ENCODE measurements at regions not wholly inside any gene's neighbourhood (a gene's known extent, or its start where the extent isn't known, plus 50 kb on each side); places are given as distances from the start of the nearest gene placed in this dataset.

GRCh38 chr1:244157731-244158438 lies 106.8 kb downstream of the ZBTB18 start:
- DNase-seq (ENCODE audit: low spot score), result no peak

GRCh38 chr1:244159646-244160045 lies 108.6 kb downstream of the ZBTB18 start:
- no peak for DNase-seq (ENCODE audit: low spot score)

DNA sequence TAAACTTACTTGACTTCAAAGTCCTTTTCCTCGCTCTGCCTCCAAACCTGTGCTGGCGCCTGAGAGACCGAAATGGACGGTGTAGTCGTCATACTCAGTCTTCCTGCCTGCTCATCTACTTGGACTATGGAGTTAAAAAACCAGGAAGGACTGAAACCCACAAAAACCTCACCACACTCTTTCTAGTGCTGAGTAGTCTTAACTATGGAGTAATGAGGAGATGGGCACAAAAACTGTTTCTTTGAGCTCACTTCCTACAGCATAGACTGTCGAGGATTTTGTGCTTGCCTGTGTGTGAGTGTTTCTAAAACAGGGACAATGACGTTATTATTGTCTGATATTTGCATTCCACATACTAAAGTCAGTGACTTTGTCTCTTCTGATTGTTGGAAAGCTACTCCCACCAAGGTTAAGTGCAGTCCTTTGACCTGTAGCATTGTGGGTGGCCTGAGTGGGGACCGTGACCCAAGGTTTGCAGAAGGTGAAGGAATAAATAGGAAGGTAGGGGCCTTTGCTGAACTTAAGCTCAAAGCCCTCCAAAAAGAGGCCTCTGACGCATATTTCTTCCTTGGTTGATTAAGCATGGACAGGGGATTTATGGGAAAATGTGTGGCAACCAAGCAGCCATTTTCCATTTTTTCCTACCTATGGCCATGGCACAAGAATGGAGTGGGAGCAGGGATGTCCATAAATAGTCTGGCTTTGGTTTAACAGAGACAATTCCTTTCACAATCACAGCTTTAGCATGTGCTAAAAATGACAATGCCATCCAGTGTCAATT lies 109.6 kb downstream of the ZBTB18 start:
- DNase-seq (ENCODE audit: low spot score), result no peak

- DNase-seq (ENCODE audit: low spot score), result no peak
Observed at GRCh38 chr1:244161236-244161510, 110.1 kb downstream of the ZBTB18 start.

DNA sequence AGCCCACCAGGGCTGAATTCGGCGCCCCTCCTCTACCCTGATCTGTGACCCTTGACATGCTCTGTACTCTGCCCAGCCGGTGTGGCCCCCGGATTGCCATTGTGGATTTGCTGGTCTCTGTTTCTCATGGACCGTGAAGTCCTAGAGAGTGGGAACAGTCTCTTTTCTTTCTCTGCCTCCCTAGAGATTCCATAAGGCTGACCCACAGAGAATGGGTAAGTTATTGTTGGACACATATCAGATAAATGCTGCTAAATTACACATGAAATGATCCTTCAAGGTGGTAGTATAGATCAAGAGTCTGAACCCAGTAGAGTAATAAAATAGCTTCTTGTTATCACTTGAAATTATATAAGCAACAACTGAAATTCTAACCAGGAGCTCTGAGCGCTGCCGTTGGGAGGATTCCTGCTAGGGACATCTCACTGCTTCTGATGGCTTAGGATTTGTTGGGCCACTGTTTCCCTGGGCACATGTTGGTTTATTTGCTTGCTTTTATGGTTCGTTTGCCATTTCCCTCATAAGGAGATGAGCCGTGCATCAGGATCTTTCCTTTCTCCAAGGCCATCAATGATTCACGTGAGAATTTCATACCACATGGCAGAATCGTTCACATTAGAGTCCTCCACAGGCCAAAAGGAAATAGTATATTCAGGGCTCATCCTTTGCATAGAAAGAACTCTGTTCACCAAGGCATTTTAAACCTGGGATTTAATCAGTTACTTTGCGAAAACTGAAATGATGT lies 111.9 kb downstream of the ZBTB18 start:
- no peak for DNase-seq (ENCODE audit: low spot score)

DNA sequence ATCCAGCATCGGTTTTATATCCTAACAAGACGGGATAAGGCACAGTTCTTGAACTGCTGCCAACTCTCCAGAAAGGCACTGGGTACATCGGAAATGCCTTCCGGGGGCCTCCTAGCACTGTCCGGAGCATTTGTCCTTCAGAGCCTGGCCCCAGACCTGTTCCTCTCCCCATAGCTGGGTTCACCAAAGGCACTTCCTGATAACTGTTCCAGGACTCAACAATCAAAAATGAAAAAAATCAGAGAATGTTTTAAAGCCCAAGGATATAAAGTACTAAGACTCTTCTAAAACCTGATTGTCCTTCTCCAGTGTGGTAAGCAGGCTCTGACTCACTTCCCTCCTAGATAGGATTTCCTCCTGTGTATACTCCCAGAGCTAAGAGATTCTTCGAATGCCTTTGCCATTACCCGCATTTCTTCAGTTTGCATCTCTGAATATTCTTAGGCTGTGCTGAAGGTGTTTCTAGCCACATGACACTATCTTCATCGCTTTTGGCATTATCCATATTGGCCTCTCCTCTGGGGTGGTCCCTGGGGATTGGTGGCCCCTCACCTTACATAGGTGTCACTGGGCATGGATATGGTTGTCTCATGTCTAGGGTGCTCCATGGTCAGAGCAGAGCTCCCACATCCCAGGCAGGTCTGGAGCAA lies 112.9 kb downstream of the ZBTB18 start:
- DNase-seq (ENCODE audit: low spot score), result no peak

DNA sequence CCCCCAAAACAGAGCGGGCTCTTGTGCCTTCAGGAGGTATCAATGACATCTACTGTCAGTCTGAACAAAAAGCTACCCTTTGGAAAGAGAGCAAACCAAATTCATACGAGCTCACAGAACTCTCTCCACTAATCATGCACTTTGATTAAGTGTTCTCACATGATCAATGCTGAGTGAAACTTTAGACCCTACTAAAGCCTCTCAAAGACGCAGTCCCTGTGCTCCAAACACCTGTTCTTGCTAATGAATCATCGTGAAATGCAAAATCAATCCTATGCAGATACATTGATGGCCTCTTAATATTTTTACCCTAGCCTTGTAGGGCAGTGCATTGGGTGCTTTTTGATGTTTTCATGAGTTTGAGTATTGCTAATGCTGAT lies 113.4 kb downstream of the ZBTB18 start:
- DNase-seq (ENCODE audit: low spot score), result no peak

DNA sequence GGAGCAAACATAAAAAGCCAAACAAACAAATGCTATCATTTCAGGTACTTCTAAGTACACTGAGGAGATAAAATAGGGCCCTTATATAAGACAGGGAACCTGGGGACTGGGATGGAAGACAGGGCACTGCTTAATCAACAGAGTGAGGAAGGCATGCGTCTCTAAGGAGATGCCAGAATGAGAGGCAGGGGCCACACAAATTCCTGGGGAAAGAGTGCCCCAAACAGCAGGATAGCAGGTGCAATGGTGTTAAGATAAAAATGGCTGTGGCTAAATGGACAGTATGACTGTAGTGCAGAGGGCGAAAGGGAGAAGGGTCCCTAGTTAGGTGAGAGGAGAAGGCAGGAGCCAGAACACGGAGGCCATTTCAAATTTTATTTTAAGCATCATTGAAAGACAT lies 113.9 kb downstream of the ZBTB18 start:
- DNase-seq (ENCODE audit: low spot score), result no peak

DNA sequence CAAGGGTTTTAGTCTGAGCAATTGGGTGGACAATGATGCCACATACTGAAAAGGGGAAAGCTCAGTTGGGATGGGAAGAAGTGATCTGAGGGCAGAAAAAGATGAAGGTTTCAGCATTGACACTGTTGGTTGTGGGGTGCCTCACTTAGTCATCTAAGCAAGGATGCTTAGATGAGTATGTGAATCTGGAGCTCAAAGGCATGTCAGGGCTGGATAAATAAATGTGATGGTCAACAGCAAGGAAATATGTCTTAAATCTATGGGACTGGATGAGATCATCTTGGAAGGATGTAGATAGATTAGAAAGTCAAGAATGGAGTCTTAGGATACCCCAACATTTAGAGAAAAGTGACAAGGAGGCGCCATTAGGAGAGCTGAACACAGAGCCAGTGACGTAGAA lies 114.6 kb downstream of the ZBTB18 start:
- DNase-seq (ENCODE audit: low spot score), result no peak

DNA sequence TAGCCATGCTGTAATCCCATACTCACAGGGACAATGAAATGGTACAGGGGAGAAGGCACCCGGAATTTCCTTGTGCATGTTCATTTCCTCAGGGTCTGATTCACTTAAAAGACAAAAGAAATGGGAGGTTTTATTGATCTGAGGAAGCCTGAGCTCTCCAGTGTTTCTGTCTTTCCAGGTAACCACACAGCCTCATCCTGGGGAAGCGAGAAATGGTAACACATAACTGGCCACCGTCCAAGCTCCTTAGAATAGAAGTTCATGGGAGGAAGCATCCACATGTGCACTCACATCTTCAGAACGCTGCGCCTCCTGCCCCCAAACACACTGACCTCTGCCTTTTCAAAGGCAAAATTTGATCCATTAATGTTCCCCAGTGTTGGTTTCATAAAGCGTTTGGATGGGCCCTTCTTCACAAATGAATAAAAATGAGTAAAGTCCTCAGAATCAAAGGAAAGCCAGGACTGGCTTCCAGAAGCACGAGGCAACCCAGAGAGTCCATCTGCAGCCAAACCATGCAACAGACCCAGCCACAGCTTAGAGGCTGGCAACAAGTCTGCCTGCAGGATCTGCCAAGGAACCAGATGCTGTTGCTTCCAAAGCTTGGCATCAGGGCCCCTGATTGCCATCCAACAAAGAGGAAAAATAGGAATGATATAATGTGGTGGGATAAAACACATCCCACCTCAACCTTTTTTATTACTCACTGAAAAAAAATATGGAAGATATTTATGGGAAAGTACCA lies 120.3 kb downstream of the ZBTB18 start:
- no peak for DNase-seq (ENCODE audit: low spot score)

- DNase-seq (ENCODE audit: low spot score), result no peak
Observed at GRCh38 chr1:244173240-244173639, 122.2 kb downstream of the ZBTB18 start.

DNA sequence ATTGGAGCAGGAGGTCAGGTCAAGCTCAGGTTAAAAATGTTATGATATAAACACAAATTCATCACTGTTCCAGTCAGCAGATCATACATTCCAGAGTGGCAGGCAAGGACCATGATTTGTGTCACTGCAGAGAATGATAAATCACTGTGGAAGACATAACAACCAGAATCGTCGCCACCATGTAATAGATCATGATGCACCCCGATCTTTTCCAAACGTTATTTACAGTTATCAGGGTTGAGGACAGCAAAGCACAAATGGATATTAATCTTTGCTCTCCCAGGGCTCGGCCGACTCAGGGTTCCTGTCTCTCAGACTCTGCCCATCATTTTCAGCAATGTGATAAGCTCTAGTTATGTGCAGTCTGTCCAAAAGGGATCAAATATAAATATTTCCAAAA lies 122.7 kb downstream of the ZBTB18 start:
- DNase-seq (ENCODE audit: low spot score), result no peak

DNA sequence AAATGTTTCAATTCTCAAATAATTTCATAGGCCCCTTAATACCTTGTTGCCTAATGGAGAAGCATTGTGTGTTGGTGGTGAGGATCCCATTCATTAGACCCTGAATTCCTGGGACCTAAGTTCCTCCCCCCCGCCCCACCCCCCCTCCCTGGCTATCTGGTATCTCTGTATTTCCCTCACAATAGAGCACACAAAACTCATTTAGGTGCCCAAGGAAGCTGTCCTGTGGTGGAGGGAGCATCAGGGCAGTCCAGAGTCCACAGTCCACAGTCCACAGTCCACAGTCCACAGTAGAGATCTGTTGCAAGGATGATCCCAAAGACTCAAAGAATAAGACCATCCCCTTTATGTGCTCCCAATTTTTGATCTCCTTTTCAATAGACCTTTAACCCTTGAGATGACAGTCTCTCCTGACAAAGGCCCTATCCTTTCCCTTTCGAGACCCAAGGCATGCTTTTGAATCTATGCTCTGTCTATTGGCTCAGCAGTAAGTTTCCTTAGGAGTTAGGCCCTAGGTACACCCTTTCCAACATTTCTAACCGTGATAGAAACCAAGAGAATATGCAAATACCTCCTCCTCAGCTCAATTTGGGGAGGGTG lies 123.9 kb downstream of the ZBTB18 start:
- no peak for DNase-seq (ENCODE audit: low spot score)

DNA sequence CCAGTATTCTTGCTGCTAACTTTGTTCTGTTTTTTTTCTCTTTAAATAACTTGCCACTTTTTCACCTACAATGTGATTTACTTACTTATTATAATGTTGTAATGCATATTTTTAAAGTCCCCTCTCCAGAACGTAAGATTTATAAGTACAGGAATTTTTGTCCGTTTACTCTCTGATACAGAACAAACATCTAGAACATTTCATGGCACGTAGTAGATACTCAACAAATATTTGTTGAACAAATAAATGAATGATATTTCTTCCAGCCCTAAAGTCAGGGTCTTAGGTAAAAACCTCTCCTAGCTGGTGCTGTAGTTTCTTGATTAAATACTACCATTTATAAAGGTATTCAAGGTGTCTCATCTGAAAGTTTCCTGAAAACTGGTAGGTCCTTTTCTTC lies 125.1 kb downstream of the ZBTB18 start:
- DNase-seq (ENCODE audit: low spot score), result no peak

DNA sequence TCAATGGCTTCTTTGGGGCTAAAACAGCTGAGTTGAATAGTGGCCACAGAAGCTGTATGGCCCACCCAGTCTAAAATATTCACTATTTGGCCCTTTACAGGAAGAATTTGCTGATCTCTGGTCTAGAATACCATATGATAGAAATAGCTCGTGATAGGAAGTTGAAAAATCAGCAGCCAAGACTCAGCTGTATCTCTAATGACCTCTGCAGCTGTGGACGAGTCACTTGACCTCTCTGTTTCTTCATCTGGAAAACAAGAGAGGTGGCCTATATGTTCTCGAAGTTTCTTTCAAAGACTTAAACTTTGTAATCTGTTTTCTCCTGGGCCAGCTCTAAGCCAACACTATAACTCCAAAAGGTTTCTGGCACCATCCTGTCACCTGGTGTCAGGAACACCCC lies 129.2 kb downstream of the ZBTB18 start:
- no peak for DNase-seq (ENCODE audit: low spot score)

- DNase-seq (ENCODE audit: low spot score), result no peak
Observed at GRCh38 chr1:244181867-244182266, 130.8 kb downstream of the ZBTB18 start.

DNA sequence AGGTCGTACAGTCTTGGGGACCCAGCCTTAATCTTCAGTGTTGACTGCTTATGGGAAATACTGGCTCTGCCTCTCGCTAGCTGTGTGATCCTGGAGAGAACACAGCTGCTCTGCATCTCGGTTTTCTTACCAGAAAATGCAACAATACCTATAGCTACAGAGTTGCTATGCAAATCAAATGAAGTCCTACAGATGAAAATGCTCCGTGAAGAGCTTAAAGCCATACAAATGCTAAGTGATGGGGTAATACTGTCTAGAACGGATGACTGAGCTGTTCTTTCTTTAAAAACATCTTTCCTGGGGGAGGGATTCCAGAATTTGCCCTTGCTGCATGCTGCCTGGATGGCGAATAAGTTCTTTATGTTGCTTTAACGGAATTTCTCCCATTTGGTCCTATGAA lies 132.0 kb downstream of the ZBTB18 start:
- DNase-seq (ENCODE audit: low spot score), result no peak

DNA sequence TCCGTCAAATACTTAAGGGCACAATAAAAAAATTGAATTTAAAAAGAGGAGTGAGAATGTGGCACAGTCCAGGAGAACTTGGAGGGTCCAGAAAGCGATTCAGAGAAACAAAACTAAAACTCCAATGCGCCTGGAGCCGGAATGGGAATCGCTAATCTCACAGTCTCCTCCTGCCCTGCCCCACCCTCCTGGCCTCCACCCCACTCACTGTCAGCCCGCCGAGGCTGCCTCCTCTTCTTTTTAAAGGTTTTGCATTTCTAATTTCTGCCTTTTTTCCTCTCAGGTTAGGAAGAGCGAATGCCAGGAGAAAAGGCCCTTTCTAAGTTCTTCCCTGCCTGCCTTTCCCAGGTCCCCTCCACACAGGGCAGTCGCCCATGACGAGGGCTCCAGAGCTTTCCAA lies 135.3 kb downstream of the ZBTB18 start:
- no peak for DNase-seq (ENCODE audit: low spot score)

DNA sequence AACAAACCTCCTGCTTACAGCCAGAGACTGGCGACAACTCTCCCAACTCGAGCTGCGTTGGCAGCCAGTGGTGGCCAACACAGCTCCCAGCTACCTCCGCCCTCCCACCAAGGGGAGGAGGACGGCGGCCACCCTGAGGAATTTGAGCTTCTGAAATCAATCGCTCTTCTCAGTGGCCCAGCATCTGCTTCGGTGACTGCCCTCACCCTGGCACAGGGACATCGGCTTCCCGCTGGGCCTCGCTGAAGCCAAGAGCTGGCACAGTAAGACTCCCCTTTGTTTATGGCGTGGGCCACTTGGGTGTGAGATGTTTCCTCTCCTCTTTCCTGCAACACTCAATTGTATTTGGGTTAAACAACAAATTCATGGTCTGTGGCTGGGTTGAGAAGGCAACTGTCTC lies 136.2 kb downstream of the ZBTB18 start:
- DNase-seq (ENCODE audit: low spot score), result no peak

DNA sequence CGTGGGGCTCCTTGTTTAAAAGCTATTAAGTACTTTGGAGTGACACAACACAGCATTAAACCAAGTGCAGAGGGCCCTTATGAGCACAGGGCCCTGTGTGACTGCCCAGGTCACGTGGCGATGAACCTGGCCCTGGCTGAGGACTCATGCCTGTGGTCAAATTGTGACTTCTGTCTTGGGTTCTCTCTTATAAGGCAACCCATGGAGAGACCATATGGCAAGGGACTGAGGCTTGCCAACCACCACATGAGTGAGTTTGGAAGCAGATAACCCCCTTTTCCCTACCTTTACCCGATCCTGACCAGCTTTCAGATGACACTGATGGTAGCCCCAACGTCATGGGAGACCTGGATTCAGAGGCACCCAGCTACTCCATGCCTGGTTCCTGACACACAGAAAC lies 140.5 kb downstream of the ZBTB18 start:
- DNase-seq (ENCODE audit: low spot score), result no peak

- DNase-seq (ENCODE audit: low spot score), result no peak
Observed at GRCh38 chr1:244192325-244192724, 141.2 kb downstream of the ZBTB18 start.
